Keratinocyte (primary cell): ENCODE measurements at regions not wholly inside any gene's neighbourhood (a gene's known extent, or its start where the extent isn't known, plus 50 kb on each side); places are given as distances from the start of the nearest gene placed in this dataset.

ENCODE experiments used
- DNase-seq: peaks from one replicate; pipeline ENCODE4 v3.0.0-alpha.2; 2011; ENCODE audit warnings: low read depth, missing footprints, low spot score
- FAIRE-seq: peaks from 2 replicates; lab custom pipeline; 2011; peaks lifted over from hg19 to GRCh38; lab: Jason Lieb, UNC
- H2AFZ ChIP-seq: 2 replicates; pipeline ENCODE4 v1.6.0; 2012; ENCODE audit warnings: low read length, control low read depth, inconsistent platforms; ENCODE audit not compliant: control insufficient read depth
- H3K27ac ChIP-seq: 2 replicates; pipeline ENCODE4 v1.5.1; 2011; ENCODE audit warnings: low read length; ENCODE audit not compliant: control insufficient read depth, insufficient read depth
- H3K27me3 ChIP-seq: 3 replicates; pipeline ENCODE4 v1.6.0; 2011; ENCODE audit warnings: low read length; ENCODE audit not compliant: control insufficient read depth, insufficient read depth; ENCODE audit errors: extremely low read depth
- H3K36me3 ChIP-seq, 2 experiments: 2 replicates in 1 of 2; 3 replicates in 1 of 2; pipeline ENCODE4 v1.5.1; 2011; ENCODE audit warnings: low read length in 2 of 2, mild to moderate bottlenecking in 1 of 2; ENCODE audit not compliant: control insufficient read depth in 2 of 2, insufficient read depth in 2 of 2; ENCODE audit errors: extremely low read depth in 1 of 2
- H3K4me1 ChIP-seq: 3 replicates; pipeline ENCODE4 v1.5.1; 2011; ENCODE audit warnings: low read length; ENCODE audit not compliant: control insufficient read depth, insufficient read depth; ENCODE audit errors: extremely low read depth
- H3K4me2 ChIP-seq: 3 replicates; pipeline ENCODE4 v1.6.0; 2011; ENCODE audit warnings: low read depth, low read length; ENCODE audit not compliant: control insufficient read depth, insufficient read depth; ENCODE audit errors: extremely low read depth
- H3K4me3 ChIP-seq, 3 experiments: fragments of 200-600 bp in 1 of 3; sonication (generic) in 1 of 3; 2 replicates in 2 of 3; 3 replicates in 1 of 3; pipeline ENCODE4 v1.5.1; 2011 to 2016; ENCODE audit warnings: low read length in 3 of 3, mild to moderate bottlenecking in 3 of 3, control low read depth in 2 of 3, inconsistent platforms in 1 of 3, low read depth in 1 of 3, mixed read lengths in 1 of 3, mixed run types in 1 of 3, moderate library complexity in 1 of 3; ENCODE audit not compliant: control insufficient read depth in 2 of 3, insufficient read depth in 2 of 3; ENCODE audit errors: extremely low read depth in 1 of 3
- H3K79me2 ChIP-seq: 2 replicates; pipeline ENCODE4 v1.6.0; 2012; ENCODE audit warnings: low read length; ENCODE audit not compliant: control insufficient read depth, insufficient read depth
- H3K9ac ChIP-seq: 3 replicates; pipeline ENCODE4 v1.6.0; 2011; ENCODE audit warnings: low read length; ENCODE audit not compliant: control insufficient read depth, insufficient read depth; ENCODE audit errors: extremely low read depth
- H3K9me1 ChIP-seq: 3 replicates; pipeline ENCODE4 v1.6.0; 2011; ENCODE audit warnings: low read length; ENCODE audit not compliant: control insufficient read depth, insufficient read depth; ENCODE audit errors: extremely low read depth
- H3K9me3 ChIP-seq: 2 replicates; pipeline ENCODE4 v1.5.1; 2012; ENCODE audit warnings: low read depth, low read length; ENCODE audit not compliant: control insufficient read depth
- H4K20me1 ChIP-seq: 3 replicates; pipeline ENCODE4 v1.6.0; 2011; ENCODE audit warnings: low read length; ENCODE audit not compliant: control insufficient read depth, insufficient read depth; ENCODE audit errors: extremely low read depth
- CTCF ChIP-seq, 3 experiments: IDR thresholded peaks in 1 of 3; conservative IDR thresholded peaks in 1 of 3; optimal IDR thresholded peaks in 1 of 3; 2 replicates in 2 of 3; 3 replicates in 1 of 3; pipeline versions ENCODE3 to v1.5.1; 2011; ENCODE audit warnings: low read length in 3 of 3, mild to moderate bottlenecking in 3 of 3, moderate library complexity in 2 of 3, control low read depth in 1 of 3, inconsistent platforms in 1 of 3; ENCODE audit not compliant: insufficient read depth in 2 of 3; ENCODE audit errors: extremely low read depth in 1 of 3
- EZH2 ChIP-seq: IDR thresholded peaks from one replicate; pipeline ENCODE4 v1.6.1; 2012; ENCODE audit warnings: inconsistent platforms, mild to moderate bottlenecking, low read length, moderate library complexity
- dilution Hi-C: fragments of 300-500 bp; cut with MboI; formaldehyde crosslinking; loops from one replicate; pipeline ENCODE4 v1.7.0; 2020; ENCODE audit warnings: low sequenced_read_pairs; ENCODE audit not compliant: extremely low pct_ligation_motif_present

DNA sequence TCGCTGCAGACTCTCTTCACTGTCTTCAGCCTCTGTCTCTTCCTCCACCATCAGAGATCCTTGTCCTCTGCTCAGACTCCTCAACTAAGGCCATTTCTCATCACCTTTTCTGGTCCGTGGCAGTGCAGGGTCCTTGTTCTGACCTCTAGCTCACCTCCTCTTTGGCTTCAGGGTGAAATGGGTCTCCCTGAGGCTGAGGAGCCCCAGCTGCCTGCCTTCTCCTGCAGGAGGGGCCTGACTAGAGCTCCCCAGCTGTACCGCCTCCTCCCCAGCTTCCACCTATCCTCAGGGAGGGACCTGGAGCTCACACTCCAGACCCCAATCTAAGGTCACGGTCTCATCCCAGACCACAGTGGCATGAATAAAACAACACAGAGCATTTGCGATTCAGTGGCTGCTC, 203.0 kb downstream of the TRIM29 start:
- H3K9me3 ChIP-seq, result no peaks in the 10 kb centered on the region
- TF ChIP-seq EZH2 (no peak), CTCF (optimal IDR thresholded peaks at IDR 0.05 in 1 of 3, IDR thresholded peaks at IDR 0.05 in 1 of 3, conservative IDR thresholded peaks at IDR 0.05 in 1 of 3; ENCODE audit: extremely low read depth in 1 of 3, insufficient read depth in 2 of 3, low read length in 3 of 3) (no peak)
- H3K4me3 ChIP-seq, result no peak overlapping the region
- H4K20me1 ChIP-seq, result peaks cover 2% of the 10 kb centered on the region
- no peaks in the 10 kb centered on the region for H3K79me2 ChIP-seq
- FAIRE-seq (no peak), DNase-seq (no peak)
- peaks cover 34% of the 10 kb centered on the region for H3K27me3 ChIP-seq
- no peak overlapping the region for H2AFZ ChIP-seq
- H3K36me3 ChIP-seq, result no peaks in the 10 kb centered on the region
- dilution Hi-C loops, result no loop called here
- H3K9ac ChIP-seq, result no peak overlapping the region
- no peak overlapping the region for H3K27ac ChIP-seq
- H3K4me2 ChIP-seq, result no peak overlapping the region
- H3K9me1 ChIP-seq, result no peaks in the 10 kb centered on the region
- no peaks in the 10 kb centered on the region for H3K4me1 ChIP-seq

- Histone ChIP-seq H3K4me2 (no peak overlapping the region), H3K36me3 (no peaks in the 10 kb centered on the region), H3K4me1 (no peaks in the 10 kb centered on the region), H3K9me1 (no peaks in the 10 kb centered on the region), H3K9ac (no peak overlapping the region), H3K9me3 (no peaks in the 10 kb centered on the region), H2AFZ (no peak overlapping the region), H3K27ac (no peak overlapping the region), H4K20me1 (peaks cover 2% of the 10 kb centered on the region), H3K4me3 (no peak overlapping the region), H3K79me2 (no peaks in the 10 kb centered on the region), H3K27me3 (peaks cover 34% of the 10 kb centered on the region)
- TF ChIP-seq EZH2 (no peak), CTCF (optimal IDR thresholded peaks at IDR 0.05 in 1 of 3, IDR thresholded peaks at IDR 0.05 in 1 of 3, conservative IDR thresholded peaks at IDR 0.05 in 1 of 3; ENCODE audit: extremely low read depth in 1 of 3, insufficient read depth in 2 of 3, low read length in 3 of 3) (no peak)
- DNase-seq, result no peak
- FAIRE-seq, result no peak
- dilution Hi-C loops, result no loop called here
Observed at GRCh38 chr11:119934267-119934666, 203.6 kb downstream of the TRIM29 start.
